GM19395 (cell line): ENCODE measurements at regions not wholly inside any gene's neighbourhood (a gene's known extent, or its start where the extent isn't known, plus 50 kb on each side); places are given as distances from the start of the nearest gene placed in this dataset.
"Not testable (repeated sequence)": the region's sequence is repeated elsewhere in the genome, so short reads cannot be mapped to it uniquely, and the experiment has no call there.

Source experiments
- ATAC-seq: cut with Tn5 transposase; IDR thresholded peaks from one replicate; pipeline ENCODE4 v1.9.1; 2021; ENCODE audit warnings: mild to moderate bottlenecking, moderate library complexity; ENCODE audit not compliant: unreplicated experiment

- no peak for ATAC-seq
Measured at GRCh38 chr9:27671636-27672035, 98.4 kb upstream of the C9orf72 start.

DNA sequence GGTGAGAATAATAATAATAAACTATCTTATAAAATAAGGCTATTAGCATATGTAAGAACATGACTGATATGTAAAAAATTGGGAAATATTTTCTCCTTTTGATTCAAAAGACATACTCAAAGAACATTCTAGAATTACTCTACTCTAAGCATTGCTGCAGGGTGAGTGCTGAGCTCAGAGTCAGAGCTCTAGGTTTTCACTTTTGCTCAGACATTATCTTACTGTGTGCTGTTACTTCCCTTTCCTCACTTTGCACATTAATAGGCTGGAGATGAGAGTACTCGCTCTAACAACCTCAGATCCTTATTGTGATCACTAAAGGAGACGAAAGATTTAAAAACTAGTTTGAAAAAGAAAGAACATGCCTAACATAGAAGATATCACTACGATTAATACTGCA, 99.4 kb upstream of the C9orf72 start:
- ATAC-seq, result no peak

DNA sequence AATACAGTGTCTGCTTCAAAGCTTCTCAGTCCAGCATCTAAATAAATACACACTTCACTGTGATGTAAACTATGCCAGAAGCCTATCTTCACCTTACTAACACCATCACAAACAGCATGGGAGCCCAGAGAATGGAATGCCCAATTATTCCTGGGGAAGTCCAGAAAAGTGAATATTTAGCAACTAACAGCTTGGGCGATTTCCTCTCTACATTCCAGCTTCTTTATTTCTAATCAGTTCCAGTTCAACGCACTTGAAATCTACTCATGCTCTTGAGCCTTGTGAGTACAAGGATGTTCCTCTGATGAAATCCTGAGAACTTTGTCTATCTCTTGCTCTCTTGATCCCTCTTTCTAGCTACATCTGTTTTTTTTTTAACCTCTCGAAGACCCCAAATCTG, 100.4 kb upstream of the C9orf72 start:
- ATAC-seq, result no peak

DNA sequence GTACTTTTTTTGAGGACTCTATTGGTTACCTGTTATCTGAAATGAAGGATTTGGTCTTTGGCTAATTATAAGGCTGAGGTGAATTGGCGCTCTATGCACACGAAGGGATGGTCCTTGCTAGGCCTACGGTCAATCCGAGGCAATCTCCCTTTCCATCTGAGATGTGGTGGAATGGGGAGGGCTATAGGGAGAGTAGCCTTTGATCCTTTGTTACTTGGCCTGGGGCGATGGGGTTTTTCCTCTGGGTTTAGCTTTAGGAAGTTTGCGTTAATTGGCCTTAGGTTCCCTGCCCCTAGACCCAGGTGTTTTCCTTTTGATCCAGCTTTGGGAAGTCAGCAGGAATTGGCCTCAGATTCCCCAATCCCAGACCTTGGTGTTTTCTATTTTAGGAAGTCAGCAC, 102.1 kb upstream of the C9orf72 start:
- ATAC-seq, result no peak

GRCh38 chr9:27676827-27677226, 103.5 kb upstream of the C9orf72 start:
- ATAC-seq, result no peak

- no peak for ATAC-seq
Measured at GRCh38 chr9:27679338-27679737, 106.1 kb upstream of the C9orf72 start.

GRCh38 chr9:27683181-27683580, 109.9 kb upstream of the C9orf72 start:
- ATAC-seq, result no peak

GRCh38 chr9:27688954-27689353, 115.7 kb upstream of the C9orf72 start:
- ATAC-seq, result no peak

DNA sequence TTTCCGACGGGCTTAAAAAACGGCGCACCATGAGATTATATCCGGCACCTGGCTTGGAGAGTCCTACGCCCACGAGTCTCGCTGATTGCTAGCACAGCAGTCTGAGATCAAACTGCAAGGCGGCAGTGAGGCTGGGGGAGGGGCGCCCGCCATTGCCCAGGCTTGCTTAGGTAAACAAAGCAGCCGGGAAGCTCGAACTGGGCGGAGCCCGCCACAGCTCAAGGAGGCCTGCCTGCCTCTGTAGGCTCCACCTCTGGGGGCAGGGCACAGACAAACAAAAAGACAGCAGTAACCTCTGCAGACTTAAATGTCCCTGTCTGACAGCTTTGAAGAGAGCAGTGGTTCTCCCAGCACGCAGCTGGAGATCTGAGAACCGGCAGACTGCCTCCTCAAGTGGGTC, 117.5 kb upstream of the C9orf72 start:
- not testable (repeated sequence) for ATAC-seq

GRCh38 chr9:27699621-27700020, 126.3 kb upstream of the C9orf72 start:
- ATAC-seq, result no peak

DNA sequence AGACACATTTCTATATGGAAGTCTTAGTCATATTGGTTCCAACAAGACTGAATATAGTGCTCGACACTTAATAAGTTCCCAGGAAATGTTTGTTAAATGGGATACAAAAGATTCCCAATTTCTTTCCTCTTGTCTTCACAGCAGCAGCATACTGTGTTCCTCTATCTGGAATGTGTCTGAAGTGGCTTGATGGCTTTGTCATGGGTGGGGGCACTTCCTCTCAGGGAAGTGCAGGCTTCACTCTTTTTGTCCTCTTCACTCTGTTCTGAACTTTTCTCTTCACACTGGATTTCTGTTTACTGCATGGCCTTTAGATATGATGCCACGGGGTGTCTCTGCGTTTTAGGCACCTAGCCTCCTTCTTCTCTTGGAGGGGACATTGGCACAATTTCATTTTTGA, 127.7 kb upstream of the C9orf72 start:
- no peak for ATAC-seq

DNA sequence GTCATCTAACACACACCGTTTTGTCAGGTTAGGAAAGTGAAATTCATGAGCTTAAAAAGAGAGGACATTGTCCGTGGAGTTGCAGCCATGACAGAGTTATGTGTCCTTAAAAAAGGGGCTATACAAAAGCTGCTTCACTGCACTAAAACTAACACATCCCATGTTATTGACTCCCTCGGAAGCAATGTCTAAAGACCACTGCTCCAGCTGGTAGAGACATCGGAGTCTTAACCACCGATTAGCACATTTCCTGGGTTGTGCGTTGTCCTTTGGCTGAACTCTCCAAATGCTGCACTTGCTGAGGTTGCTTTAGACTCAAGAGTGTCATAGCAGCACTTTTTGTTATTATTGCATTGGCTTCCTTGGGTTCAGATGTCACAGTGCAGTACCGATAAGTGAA, 128.3 kb upstream of the C9orf72 start:
- ATAC-seq, result no peak

GRCh38 chr9:27703216-27703980, 130.1 kb upstream of the C9orf72 start:
- no peak for ATAC-seq

GRCh38 chr9:27711241-27711640, 138.0 kb upstream of the C9orf72 start:
- no peak for ATAC-seq

GRCh38 chr9:27712806-27713205, 139.5 kb upstream of the C9orf72 start:
- no peak for ATAC-seq

GRCh38 chr9:27714388-27714787, 141.1 kb upstream of the C9orf72 start:
- ATAC-seq, result no peak

- no peak for ATAC-seq
Measured at GRCh38 chr9:27715651-27716050, 142.4 kb upstream of the C9orf72 start.

- no peak for ATAC-seq
Measured at GRCh38 chr9:27717991-27718390, 144.7 kb upstream of the C9orf72 start.

- no peak for ATAC-seq
Measured at GRCh38 chr9:27719711-27720110, 146.4 kb upstream of the C9orf72 start.

- no peak for ATAC-seq
Measured at GRCh38 chr9:27722866-27723265, 149.6 kb upstream of the C9orf72 start.

GRCh38 chr9:27726244-27727081, 153.2 kb upstream of the C9orf72 start:
- peak; percentile 86 for ATAC-seq

DNA sequence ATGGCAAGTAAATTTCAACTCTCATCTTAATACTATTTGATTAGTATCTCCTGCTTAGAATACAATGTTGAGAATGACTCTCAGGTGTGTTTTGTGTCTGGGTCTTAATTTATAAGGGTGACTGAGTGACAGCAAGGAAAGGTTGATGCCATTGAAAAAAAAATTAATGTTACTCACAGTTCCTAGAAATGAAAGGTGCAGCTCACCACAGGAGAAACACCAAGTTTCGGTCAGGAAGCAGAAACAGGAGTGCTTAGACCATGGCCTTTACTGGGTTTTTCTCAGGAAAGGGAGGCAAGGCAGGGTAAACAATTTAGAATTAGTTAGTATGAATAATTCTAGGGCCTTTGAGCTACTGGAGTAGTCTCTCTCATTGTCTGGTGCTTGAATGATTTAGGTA, 159.2 kb upstream of the C9orf72 start:
- no peak for ATAC-seq
